WERI-Rb-1 (cell line): ENCODE measurements at regions not wholly inside any gene's neighbourhood (a gene's known extent, or its start where the extent isn't known, plus 50 kb on each side); places are given as distances from the start of the nearest gene placed in this dataset.
"Not testable (repeated sequence)": the region's sequence is repeated elsewhere in the genome, so short reads cannot be mapped to it uniquely, and the experiment has no call there.

Source experiments
- DNase-seq: peaks from one replicate; pipeline ENCODE4 v3.0.0-alpha.2; 2020
- H3K27ac ChIP-seq: fragments of 250-450 bp; sonication (Bioruptor Pico); 2 replicates; pipeline ENCODE4 v1.5.1; 2020; ENCODE audit warnings: mild to moderate bottlenecking, moderate library complexity
- H3K27me3 ChIP-seq: fragments of 250-450 bp; sonication (Bioruptor Pico); 2 replicates; pipeline ENCODE4 v1.5.1; 2021; ENCODE audit warnings: mild to moderate bottlenecking, low read depth, moderate library complexity; ENCODE audit not compliant: insufficient read depth, severe bottlenecking
- H3K36me3 ChIP-seq: fragments of 250-450 bp; sonication (Bioruptor Pico); 2 replicates; pipeline ENCODE4 v1.5.1; 2020; ENCODE audit warnings: mild to moderate bottlenecking, moderate library complexity
- H3K4me3 ChIP-seq: 2 replicates; pipeline ENCODE4 v1.5.1; 2011; ENCODE audit warnings: low read depth, mild to moderate bottlenecking, control low read depth, low read length
- H3K9me3 ChIP-seq: fragments of 250-450 bp; sonication (Bioruptor Pico); 2 replicates; pipeline ENCODE4 v1.5.1; 2021; ENCODE audit warnings: mild to moderate bottlenecking, moderate library complexity; ENCODE audit not compliant: severe bottlenecking
- TF ChIP-seq, protein P1 (sequence below): IDR thresholded peaks from 2 replicates; pipeline ENCODE4 v1.5.1; 2011; ENCODE audit warnings: low read depth, mild to moderate bottlenecking, control low read depth, inconsistent platforms, low read length

GRCh38 chr7:131157530-131158243, 170.0 kb upstream of the MKLN1 start:
- no peaks in the 10 kb centered on the region for H3K9me3 ChIP-seq

GRCh38 chr7:131158244-131158636, 169.4 kb upstream of the MKLN1 start:
- not testable (repeated sequence) for H3K27ac ChIP-seq, H3K27me3 ChIP-seq, H3K4me3 ChIP-seq, H3K36me3 ChIP-seq, DNase-seq, H3K9me3 ChIP-seq

More at GRCh38 chr7:131157530-131158243, 170.0 kb upstream of the MKLN1 start:
- no peaks in the 10 kb centered on the region for H3K27me3 ChIP-seq
- H3K4me3 ChIP-seq, result no peak overlapping the region
- TF ChIP-seq, protein P1, sequence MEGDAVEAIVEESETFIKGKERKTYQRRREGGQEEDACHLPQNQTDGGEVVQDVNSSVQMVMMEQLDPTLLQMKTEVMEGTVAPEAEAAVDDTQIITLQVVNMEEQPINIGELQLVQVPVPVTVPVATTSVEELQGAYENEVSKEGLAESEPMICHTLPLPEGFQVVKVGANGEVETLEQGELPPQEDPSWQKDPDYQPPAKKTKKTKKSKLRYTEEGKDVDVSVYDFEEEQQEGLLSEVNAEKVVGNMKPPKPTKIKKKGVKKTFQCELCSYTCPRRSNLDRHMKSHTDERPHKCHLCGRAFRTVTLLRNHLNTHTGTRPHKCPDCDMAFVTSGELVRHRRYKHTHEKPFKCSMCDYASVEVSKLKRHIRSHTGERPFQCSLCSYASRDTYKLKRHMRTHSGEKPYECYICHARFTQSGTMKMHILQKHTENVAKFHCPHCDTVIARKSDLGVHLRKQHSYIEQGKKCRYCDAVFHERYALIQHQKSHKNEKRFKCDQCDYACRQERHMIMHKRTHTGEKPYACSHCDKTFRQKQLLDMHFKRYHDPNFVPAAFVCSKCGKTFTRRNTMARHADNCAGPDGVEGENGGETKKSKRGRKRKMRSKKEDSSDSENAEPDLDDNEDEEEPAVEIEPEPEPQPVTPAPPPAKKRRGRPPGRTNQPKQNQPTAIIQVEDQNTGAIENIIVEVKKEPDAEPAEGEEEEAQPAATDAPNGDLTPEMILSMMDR, result no peak
- H3K36me3 ChIP-seq, result no peaks in the 10 kb centered on the region
- DNase-seq, result no peak
- no peak overlapping the region for H3K27ac ChIP-seq

GRCh38 chr7:131159961-131160361, 167.7 kb upstream of the MKLN1 start:
- TF ChIP-seq, protein P1, result no peak
- no peaks in the 10 kb centered on the region for H3K9me3 ChIP-seq
- H3K36me3 ChIP-seq, result no peaks in the 10 kb centered on the region
- no peak for DNase-seq
- no peak overlapping the region for H3K4me3 ChIP-seq
- no peak overlapping the region for H3K27ac ChIP-seq
- H3K27me3 ChIP-seq, result no peaks in the 10 kb centered on the region

DNA sequence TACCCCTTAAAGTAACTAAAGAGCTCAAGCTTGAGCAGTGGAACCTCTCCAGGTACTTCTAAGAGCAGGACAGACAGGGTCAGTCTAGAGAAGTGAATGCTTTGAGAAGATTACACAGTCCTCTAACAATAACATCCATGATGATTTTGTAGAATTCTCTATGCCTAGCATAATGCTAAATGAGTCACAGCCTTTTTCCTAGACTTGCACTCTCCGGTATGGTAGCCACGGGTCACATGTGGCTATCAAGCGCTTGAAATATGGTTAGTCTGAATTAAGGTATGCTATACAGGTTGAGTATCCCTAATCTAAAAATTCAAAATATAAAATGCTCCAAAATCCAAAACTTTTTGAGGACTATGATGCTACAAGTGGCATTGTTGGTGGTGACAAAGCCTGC, 166.6 kb upstream of the MKLN1 start:
- no peaks in the 10 kb centered on the region for H3K27me3 ChIP-seq
- H3K36me3 ChIP-seq, result no peaks in the 10 kb centered on the region
- no peak for DNase-seq
- no peak overlapping the region for H3K27ac ChIP-seq
- TF ChIP-seq, protein P1, result no peak
- no peaks in the 10 kb centered on the region for H3K9me3 ChIP-seq
- H3K4me3 ChIP-seq, result no peak overlapping the region

- H3K4me3 ChIP-seq, result no peak overlapping the region
- no peak overlapping the region for H3K27ac ChIP-seq
- DNase-seq, result no peak
- no peaks in the 10 kb centered on the region for H3K36me3 ChIP-seq
- no peaks in the 10 kb centered on the region for H3K27me3 ChIP-seq
- TF ChIP-seq, protein P1, result no peak
- no peaks in the 10 kb centered on the region for H3K9me3 ChIP-seq
Measured at GRCh38 chr7:131164025-131164925, 163.4 kb upstream of the MKLN1 start.

DNA sequence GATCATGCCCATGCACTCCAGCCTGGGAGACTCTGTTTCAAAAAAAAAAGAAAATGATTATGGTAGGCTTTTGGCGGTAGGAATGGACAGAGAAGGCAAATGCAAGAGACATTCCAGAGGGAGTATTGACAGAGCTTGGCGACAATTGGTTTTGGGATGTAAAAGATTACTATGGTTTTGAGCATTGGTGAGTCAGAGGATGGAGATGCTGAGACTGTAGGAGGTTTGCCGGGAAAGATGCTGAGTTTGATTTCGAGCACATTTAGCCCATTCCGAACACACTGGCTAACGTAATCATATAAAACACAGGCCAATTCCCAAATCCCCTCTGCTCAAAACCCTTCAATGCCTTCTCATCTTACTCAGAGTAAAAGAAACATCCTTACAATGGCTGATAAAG, 161.6 kb upstream of the MKLN1 start:
- H3K36me3 ChIP-seq, result no peaks in the 10 kb centered on the region
- TF ChIP-seq, protein P1, result no peak

More for the DNA sequence above, 161.6 kb upstream of the MKLN1 start:
- Histone ChIP-seq H3K27me3 (no peaks in the 10 kb centered on the region), H3K27ac (no peak overlapping the region), H3K4me3 (no peak overlapping the region), H3K9me3 (no peaks in the 10 kb centered on the region)
- DNase-seq, result no peak
